Sciatic nerve (tissue), 2 donors: ENCODE measurements at regions not wholly inside any gene's neighbourhood (a gene's known extent, or its start where the extent isn't known, plus 50 kb on each side); places are given as distances from the start of the nearest gene placed in this dataset.

Source experiments
- ATAC-seq: fragments of 200-7000 bp; cut with Tn5 transposase; one replicate; pipeline ENCODE4 v1.9.1; 2020; ENCODE audit warnings: mild to moderate bottlenecking, moderate library complexity
- DNase-seq: peaks from one replicate; pipeline ENCODE4 v3.0.0-alpha.2; 2020; ENCODE audit warnings: low spot score
- intact Hi-C: fragments of 100-400 bp; cut with DNase I; formaldehyde crosslinking; loops from one replicate; pipeline ENCODE4 v1.14.2; 2022
- donor health status: DM: no; HTN: no; CAD: no.
- donor health status: DM: no; HTN: no; CAD: no.

DNA sequence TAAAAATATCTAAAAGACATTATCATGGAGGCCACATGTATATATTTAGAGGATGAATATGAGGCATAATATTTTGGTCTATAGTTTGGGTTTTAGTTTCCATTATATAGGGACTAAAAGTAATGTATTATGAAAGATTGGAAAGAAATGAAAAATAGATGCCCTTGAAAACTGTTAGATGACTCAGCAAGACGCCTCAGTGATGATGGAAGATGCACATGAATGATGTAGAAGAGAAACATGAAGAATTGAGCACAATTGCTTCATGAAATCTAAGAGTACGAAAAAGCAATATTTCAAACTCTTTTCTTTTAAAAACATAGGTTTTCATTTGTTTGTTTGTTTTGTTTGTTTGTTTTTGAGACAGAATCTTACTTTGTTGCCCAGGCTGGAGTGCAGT, 89.8 kb downstream of the ARL4A start:
- ATAC-seq: no peak
- DNase-seq: no peak
- intact Hi-C loops: no loop called here

DNA sequence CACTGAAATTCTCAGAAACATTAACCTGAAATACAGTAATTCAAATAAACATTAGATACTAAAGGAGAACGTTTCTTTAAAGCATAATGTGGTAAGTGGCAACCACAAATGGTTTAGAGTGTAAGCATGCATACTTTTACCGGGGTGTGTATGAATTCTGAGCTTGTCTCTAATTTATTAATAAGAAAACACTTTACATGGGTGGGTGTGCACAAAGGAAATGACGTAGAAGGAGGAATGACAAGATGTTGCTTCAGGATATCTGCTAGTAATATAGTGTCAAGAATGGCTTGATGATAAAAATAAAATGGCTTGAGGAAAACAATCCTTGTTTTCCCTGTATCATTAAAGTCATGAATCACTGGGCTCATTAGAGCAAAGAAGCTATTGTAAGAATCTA, 92.5 kb downstream of the ARL4A start:
- no peak for ATAC-seq
- intact Hi-C loops: no loop called here
- DNase-seq: no peak

DNA sequence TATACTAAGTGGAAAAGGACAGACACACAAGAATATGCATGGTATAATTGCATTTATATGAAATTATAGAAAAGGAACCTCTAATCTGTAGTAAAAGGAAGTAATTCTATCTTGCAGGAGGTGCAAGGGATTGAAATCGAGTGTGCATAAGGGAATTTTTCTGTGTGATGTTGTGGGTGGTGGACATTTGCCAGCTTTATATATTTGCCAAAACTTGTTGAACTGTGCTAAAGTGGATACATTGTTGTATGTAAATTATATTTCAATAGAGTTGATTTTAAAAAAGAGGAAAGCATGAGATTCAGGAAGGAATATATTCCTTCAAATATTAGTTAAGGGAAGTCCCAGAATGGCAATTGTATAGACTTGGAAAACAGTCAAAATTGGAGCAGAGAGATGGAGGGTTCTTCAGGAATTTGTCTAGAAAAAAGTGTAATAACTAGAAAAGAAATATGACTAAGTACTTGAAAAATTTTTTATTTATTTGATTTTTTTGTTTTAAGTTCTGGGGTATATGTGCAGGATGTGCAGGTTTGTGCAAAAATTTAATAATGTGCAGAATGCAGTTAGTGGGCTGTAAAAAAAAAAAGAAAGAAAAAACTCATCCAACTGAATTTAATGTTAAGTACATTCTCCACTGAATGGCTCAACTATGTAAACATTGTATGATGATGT, 96.1 kb downstream of the ARL4A start:
- ATAC-seq: no peak
- no peak for DNase-seq
- intact Hi-C loops: no loop called here

DNA sequence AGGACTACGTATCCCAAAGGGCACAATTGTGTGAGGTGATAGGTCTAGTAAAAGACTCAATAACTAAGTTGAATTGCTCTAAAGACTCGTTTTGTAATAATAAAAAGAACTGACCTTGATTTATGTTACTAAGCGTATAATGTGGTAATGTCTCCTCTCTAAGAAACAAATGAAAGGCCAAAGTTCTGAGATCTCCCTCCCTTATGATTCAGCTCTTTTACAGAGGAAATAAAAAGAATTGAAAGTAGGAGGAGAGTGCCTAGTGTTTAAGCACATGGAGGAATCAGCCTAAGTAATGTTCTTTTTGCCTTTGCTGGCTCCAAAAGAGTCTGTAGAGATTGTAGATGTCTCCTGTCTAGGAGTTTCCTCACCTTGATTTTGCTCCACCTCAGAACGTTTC, 98.0 kb downstream of the ARL4A start:
- no peak for DNase-seq
- intact Hi-C loops: no loop called here
- ATAC-seq: no peak

DNA sequence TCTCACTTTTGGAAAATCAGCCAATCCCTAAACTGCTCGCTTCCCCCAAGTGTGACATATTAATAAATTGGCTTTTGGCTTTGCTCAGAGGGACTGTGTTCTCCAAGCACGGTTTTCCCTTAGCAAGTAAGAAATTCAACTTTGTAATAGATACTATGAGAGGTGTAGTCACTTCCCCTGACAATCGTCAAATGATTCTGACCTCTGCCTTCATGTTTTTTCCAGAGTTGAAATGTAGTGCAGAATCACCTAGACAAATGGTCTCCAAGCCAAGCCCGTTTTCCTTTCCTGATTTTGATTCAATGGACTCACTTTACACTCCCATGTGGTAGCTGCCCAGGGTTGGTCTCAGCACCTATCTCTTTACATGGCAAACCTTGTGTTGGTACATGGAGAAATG, 99.1 kb downstream of the ARL4A start:
- intact Hi-C loops: no loop called here
- DNase-seq: no peak
- no peak for ATAC-seq

DNA sequence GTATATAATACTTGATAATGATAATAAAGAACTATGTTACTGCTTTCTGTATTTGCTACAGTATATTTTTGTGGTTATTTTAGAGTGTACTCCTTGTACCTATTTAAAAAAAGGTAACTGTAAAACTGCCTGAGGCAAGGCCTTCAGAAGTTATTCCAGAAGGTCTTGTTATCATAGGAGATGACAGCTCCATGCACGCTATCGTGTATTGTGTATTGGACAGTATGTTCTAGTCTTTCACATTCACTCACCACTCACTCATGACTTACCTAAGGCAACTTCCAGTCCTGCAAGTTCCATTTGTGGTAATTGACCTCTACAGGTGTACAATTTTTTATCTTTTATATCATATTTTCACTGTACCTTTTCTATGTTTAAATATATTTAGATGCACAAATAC, 100.7 kb downstream of the ARL4A start:
- intact Hi-C loops: no loop called here
- ATAC-seq: no peak
- DNase-seq: no peak

DNA sequence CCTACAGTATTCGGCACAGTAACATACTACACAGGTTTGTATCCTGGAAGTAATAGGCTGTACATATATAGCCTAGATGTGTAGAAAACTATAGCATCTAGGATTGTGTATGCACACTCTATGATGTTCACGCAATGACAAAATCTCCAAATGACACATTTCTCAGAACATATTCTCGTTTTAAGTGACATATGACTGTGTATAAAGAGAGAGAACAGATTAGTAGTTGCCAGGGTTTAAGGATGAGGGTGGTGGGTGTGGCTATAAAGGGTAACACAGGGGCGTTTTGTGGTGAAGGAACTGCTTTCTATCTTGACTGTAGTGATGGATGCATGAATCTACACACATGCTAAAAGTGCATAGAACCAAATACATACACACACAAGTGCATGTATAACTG, 101.2 kb downstream of the ARL4A start:
- DNase-seq (no peak), ATAC-seq (no peak)
- intact Hi-C loops: no loop called here

DNA sequence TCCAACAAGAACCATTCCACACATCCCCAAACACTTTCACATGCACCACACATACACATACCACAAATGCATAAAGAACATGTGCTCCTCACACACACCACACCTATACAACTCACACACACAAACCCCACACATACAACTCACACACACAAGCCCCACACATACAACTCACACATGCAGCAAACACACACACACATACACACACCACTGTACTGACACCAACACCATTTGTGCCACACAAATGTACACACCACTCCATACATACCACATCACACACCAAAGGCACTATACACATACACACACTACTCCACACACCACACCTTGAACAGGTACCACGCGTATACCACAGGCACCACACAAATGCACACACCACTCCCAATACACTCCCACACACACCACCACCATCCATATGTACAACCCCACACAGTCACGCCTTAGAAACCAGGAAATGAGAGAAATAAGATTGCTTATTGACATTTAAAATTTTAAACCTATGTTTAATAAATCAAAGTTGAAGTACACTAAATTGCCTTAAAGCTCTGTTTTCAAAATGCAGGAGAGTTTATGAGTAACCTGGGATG, 107.4 kb downstream of the ARL4A start:
- DNase-seq (no peak), ATAC-seq (no peak)
- intact Hi-C loops: no loop called here

DNA sequence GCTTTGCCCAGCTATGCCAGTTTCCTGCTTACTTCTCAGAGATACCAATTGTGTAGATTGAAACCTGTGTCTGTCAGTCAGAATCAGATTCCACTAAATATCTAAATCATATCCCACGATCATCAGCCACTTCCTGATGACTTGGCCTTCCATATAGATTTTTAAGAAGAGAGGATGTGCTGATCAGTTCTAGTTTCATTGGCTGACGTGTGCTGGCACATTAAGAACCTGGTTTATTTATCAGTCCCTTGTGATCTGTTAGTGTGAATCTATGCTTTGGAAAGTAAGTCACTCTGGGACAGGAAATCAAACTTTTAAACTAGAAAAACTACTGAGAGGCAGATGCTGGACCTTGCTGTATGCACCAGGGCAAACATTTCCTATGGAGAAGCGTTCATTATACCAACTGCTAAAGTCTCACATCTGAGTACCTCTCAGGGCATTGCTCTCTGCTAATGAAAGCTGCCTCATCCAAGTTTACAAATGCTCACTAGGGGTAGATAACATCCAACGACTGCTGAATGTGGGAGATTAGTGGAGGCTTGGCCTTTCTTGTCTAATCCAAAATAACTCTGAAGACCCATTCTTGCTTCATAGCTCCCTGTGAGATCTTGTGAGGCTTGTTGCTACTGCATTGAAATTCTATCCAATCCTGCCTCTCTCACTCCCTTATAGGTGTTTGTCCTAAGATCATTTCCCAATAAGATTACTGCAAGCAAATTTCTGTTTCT, 109.1 kb downstream of the ARL4A start:
- intact Hi-C loops: no loop called here
- no peak for DNase-seq
- ATAC-seq: no peak

DNA sequence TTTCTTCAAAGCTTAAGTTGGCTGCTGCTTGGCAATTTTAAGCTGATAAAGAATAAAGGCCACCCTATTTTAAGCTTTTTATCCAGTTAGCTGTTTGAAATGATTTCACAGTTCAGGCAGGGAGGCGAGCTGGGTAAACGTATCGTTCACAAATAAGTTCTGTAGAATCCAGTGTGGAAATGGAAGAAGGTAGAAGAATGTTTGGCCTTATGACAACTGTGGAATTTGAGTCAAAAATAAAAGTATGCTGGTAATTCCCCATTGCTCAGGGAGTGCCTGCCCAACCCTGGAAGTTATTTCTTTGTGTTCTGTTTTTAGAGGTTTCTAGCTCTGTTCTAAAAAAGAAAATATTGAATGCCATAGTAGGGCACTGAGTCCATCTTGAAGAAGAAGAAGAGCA, 113.1 kb downstream of the ARL4A start:
- no peak for ATAC-seq
- intact Hi-C loops: no loop called here

DNA sequence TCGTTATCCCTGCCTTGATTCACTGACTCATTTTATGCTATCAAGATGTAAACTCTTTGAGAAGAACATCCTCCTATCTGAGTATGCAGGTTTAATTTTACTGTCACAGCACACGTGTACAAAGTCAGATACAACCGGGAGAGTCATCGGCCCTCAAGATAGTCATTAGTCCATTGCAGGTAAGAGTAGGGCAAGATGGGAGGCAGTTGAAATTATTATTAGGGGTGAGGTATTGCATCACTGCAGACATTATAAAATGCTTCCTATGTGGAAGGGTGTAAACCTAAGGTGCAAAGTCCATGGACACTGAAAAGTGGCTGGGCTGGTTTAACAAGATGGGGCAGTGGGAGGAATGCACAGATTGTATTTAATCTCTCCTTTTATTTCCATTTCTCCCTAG, 113.7 kb downstream of the ARL4A start:
- no peak for ATAC-seq
- DNase-seq: no peak
- intact Hi-C loops: no loop called here

More for the DNA sequence above, 113.1 kb downstream of the ARL4A start:
- no peak for DNase-seq

DNA sequence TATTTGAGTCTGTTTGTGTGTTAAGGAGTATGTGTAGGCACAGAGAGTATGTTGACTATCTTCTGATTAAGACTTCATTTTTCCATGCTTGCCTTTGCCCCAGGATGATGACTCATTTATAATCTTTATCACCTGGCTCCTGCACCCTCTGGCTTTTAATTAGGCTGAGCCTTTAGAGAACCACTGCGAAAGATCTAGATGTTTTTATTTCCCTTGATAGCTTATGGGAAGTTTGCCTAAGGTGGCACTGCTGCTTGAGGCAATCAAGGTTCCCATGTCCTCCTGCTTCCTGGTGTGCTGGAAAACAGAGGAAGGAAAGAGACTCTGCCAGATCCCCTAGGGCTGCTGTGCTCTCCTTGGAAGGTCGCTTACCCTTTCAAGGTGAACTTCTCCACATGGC, 114.6 kb downstream of the ARL4A start:
- DNase-seq (no peak), ATAC-seq (no peak)
- intact Hi-C loops: no loop called here

DNA sequence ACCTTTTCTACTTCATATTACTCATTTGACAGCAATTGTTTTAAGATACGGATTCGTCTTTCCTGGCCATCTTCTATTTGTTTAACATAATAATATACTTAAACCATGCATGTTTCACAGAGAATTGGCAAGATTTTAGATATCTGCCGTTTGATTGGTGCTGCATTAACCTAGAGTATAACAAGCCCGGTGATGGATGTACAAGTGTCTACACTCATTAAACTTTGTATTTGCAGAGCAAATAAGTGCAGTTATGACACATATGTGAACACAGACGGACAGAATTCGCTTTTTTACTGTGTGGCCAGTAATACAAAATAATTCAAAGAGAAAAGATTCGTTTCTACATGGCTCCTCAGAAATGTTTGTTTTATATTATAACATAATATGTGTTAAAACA, 116.1 kb downstream of the ARL4A start:
- intact Hi-C loops: no loop called here
- ATAC-seq: no peak
- no peak for DNase-seq

DNA sequence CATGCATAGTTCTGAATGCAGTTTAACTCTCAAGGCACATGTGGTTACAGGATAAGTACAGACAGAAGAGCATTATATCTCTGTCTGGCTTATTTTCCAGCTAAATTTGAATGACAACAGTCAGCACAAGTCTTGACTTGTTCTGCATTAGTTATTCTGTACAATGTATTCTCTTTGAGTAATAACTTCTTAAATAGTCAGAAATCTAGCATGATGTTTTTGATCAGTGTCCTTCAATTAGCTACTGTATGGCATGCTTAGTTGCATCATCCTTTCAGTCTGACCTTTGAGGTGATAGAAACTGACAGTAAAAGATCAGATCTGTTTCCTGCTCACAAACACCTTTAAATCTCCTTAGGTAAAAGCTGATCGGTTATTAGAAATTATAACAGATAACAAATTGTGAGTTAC, 118.1 kb downstream of the ARL4A start:
- intact Hi-C loops: no loop called here
- no peak for ATAC-seq
- DNase-seq: no peak

DNA sequence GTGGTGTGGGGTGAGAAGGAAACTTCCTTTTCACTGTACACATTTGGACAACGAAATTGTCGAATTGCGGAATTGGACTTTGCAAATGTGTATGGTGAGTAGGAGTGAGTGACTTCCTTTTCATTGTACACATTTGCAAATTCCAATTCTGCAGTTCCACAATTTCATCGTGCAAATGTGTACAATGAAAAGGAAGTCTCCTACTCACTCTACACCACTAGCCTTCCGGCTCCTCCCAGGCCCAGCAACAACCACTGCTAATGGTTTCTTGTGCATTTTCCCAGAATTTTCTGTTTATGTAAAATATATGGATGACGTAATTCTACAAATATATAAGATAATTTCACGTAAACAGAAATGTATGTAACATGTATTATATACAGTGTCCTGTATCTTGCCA, 118.5 kb downstream of the ARL4A start:
- intact Hi-C loops: no loop called here
- ATAC-seq (no peak), DNase-seq (no peak)

DNA sequence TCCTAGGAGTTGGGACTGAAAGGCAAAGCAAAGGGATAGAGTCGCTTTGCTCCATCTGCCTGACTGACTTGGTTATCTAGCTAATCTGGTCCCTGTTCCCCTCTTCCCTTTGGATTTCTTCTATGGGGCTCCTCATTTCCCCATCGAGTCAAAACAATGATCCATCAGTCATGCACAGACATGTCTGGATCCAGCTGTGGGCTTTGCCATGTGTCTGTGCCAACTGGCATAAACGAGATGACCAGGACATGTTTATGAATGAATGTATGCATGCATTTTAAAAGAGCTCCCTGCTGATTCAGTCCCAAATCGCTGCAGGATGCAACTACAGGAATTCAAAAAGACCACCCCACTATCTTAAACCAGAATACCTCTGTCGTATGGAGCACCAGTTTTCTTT, 122.0 kb downstream of the ARL4A start:
- ATAC-seq (no peak), DNase-seq (no peak)
- intact Hi-C loops: no loop called here

DNA sequence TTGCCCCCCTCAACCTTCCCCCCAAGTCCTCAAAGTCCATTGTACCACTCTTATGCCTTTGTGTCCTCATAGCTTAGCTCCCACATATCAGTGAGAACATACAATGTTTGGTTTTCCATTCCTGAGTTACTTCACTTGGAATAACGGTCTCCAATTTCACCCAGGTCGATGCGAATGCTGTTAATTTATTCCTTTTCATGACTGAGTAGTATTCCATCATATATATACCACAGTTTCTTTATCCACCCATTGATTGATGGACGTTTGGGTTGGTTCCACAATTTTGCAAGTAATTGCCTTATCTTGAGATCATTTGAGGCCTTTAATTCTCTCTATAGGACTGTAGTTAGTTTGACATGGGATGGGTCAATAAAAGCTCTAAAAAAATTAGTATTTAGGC, 124.7 kb downstream of the ARL4A start:
- intact Hi-C loops: no loop called here
- DNase-seq: no peak
- no peak for ATAC-seq

DNA sequence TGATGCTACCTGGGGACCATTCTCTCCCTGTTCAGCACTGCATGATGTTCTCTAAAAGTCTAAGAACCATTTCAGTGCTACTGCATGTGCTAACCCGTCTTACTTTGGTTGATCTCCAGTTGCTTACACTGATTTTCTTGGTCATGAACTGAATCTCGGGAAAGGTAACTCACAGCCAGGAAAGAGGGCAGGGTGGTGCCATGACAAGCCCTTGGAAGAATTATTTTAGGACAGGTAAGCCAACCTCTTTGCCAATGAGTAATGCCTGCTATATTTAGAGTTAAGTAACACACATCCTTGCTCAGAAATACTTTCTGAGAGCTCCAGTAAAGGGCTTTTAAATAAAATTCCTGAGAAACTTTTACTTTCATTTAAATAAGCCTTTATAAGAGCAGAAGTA, 126.7 kb downstream of the ARL4A start:
- no peak for ATAC-seq
- DNase-seq: no peak
- intact Hi-C loops: no loop called here

DNA sequence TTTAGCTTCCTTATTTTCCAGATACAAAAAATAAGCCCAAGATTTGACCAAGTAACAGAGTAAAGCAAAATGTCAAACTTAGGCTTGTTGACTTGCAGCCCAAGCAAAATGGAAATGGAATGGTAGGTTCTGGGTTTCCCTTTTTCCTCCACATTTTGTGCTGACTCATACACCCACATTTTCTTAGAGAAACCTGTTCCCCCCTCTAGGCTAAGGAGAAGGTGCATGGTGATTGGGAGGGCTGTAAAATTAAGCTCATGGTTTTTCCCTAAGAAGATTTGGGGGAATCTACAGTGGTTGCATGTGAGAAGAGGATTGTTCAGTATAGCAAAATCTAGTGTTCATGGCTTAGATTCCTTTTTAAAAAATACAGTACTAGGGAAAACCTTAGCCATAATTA, 127.4 kb downstream of the ARL4A start:
- ATAC-seq (no peak), DNase-seq (no peak)
- intact Hi-C loops: no loop called here

DNA sequence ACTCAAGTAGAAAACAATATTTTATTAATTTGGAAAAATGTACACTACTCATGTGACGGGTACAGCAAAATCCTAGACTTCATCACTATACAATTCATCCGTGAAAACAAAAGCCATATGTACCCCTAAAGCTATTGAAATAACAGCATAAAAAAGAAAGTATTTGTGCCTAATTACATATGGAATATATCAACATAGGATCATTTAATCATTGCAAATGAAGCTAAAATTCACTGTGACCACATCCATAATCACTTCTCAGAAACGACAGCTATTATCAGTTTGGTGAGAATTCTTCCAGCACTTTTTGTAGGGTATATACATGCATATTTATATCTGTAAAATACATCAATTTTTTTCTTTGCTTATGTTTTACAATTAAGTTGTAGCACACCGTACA, 128.0 kb downstream of the ARL4A start:
- DNase-seq (no peak), ATAC-seq (no peak)
- intact Hi-C loops: no loop called here

DNA sequence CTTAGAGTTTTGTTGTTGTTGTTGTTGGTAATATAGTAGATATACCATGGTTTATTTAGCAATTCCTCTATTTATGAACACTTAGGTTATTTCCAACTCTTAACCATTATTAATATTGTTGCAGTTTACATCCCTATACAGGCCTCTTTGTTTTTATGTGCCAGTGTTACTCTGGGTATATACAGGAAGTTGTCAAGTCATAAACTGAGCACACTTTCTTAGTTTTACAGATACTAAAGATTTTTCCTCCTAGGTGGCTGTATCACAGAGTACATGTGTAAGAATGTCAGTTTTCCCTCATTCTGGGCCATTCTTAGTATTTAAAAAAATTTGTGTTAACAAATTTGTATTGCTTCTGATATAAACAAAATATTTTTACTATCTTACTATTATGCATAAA, 128.4 kb downstream of the ARL4A start:
- ATAC-seq (no peak), DNase-seq (no peak)

More for the DNA sequence above, 128.4 kb downstream of the ARL4A start:
- intact Hi-C loops: no loop called here
